GM12872 (cell line): ENCODE measurements at regions not wholly inside any gene's neighbourhood (a gene's known extent, or its start where the extent isn't known, plus 50 kb on each side); places are given as distances from the start of the nearest gene placed in this dataset.

ENCODE experiments used
- TF ChIP-seq, protein P1 (sequence below): IDR thresholded peaks from 3 replicates; pipeline ENCODE4 v1.5.1; 2011; ENCODE audit warnings: low read depth, mild to moderate bottlenecking, low read length, moderate library complexity; ENCODE audit not compliant: insufficient read depth

DNA sequence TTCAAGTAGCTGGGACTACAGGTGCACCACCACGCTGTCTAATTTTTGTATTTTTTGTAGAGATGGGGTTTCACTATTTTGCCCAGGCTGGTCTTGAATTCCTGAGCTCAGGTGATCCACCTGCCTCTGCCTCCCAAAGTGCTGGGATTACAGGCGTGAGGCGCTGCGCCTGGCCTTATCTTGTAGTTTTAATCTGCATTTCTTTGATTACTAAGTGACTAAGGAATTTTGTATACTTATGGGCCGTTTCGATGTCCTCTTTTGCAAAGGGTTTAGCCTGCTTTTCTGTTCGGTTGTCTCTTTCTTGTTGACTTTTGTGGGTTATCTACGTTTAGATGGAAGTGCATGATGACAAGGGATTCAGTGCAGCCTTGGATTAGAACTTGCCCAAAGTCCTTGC lies 500.6 kb downstream of the QKI start:
- TF ChIP-seq, protein P1, sequence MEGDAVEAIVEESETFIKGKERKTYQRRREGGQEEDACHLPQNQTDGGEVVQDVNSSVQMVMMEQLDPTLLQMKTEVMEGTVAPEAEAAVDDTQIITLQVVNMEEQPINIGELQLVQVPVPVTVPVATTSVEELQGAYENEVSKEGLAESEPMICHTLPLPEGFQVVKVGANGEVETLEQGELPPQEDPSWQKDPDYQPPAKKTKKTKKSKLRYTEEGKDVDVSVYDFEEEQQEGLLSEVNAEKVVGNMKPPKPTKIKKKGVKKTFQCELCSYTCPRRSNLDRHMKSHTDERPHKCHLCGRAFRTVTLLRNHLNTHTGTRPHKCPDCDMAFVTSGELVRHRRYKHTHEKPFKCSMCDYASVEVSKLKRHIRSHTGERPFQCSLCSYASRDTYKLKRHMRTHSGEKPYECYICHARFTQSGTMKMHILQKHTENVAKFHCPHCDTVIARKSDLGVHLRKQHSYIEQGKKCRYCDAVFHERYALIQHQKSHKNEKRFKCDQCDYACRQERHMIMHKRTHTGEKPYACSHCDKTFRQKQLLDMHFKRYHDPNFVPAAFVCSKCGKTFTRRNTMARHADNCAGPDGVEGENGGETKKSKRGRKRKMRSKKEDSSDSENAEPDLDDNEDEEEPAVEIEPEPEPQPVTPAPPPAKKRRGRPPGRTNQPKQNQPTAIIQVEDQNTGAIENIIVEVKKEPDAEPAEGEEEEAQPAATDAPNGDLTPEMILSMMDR, result no peak

DNA sequence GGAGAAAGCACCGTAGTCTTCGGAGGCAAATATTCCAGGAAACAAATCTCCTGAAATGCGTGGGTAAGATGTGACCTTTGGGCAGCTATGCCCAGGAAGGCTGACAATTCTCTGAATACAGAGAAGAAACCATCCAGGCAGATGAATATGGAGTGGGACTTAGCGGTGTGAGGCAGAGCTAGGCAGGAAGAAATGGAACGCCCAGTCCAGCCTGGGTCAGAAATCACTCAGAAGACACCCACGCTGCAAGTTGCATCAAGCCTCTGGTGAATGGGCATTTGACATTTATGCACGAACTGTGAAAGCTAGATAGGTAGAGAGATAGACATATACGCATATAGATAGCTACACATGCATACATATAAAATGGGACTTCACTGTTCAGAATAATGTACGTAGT lies 498.5 kb downstream of the QKI start:
- TF ChIP-seq, protein P1, result no peak

DNA sequence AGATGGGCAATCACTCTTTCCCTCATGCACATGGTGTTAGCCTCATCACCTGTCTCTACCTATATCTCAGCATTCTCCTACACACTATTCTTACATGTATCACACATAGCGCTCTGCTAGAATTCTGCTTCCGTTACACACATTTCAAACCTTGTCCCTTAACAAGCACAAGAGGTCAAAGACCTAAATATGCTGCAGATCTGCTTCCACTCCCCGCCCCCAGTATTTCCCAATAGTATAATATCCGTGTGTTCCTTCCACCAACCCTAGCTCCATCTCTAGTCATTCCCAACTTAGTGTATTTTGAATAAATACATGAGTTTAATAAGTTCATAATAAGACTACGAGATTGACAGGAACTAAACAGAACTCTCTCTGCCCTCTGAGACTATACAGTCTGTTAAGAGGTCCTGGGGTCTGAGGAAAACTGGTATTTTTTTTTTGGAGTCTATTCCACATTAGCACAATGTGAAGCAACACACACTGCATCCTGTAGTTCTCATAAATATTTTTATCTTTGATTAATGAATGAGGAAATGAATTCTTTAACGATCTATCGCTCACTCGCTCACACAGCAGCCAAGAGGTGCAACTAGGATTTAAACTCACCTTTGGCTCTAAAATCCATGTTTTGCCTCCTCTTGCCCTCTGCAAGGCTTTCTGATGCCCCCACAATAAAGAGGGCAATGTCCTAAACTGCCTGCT lies 491.6 kb downstream of the QKI start:
- TF ChIP-seq, protein P1, result no peak

DNA sequence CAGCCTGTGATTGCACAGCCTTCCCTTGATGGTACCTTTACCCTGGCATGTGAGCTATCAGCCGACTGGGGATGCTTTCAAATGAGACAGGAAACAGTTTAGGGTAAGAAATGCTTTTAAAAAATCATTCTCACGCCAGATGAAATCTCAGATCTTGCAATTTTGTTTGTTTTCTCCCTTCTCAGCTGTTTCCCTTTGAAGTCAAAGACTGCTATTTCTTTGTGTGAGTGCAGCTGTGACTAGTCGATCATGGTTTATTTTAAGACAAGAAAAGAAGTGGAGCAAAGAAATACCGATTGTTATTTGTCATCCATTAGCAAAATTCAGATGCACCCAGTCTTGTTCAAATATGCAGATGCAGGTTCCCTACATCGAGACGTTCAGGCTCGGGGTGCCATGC lies 489.7 kb downstream of the QKI start:
- TF ChIP-seq, protein P1, result no peak

DNA sequence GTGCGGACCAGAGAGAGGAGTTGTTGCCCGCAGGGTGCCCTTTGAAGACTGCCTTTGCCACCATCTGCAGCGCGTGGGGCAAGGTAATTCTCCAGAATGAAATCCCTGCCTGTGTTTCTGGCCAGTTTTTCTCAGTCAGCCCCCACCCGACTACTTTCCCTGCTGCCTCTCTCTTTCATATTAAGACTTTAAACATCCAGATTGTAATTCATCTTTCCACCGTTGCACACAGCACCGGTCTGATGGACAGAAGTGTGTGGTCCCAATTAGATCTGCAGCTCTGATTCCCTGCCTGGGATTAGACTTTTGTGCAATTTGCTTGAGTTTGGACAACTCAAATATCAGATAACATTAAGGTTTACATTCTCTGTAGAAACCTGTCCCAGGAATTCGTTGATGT lies 489.0 kb downstream of the QKI start:
- TF ChIP-seq, protein P1, result no peak

DNA sequence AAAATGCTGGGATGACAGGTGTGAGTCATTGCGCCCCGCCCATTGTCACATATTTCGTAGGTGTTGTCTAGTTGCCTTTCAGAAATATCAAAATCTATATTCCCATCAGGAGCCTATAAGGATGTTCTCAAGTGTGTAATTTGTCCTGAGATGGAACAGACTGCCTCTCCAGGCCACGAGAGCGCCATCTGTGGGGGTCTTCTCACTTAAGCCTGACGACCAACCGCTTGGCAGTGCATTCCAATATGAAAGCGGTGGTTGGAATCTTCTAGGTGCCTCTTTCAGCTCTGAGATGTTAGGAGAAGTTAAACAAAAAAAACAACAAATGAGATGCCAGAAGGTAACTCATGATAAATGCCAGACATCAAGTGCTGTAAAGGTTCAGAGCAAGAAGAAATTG lies 488.5 kb downstream of the QKI start:
- TF ChIP-seq, protein P1, result no peak

DNA sequence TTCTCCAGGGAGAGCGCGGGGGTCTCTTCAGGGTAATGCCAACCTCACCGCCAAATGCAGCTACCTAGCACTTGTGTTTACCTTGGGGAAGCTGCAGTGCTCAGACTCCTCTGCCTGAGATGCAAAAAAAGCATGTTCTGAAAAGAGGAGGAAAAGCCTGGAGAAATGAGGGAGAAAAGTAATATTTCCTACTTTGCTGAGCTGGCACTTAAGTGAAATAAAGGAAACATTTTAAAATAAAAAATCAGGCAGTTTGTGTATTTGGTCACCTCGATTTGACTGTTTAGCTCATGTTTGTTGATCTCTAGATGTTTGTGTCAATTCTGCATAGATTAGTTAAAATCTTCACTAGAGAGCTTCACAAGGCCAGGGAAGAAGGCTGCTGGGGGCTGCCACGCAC lies 487.2 kb downstream of the QKI start:
- TF ChIP-seq, protein P1, result no peak
